OCI-LY3 (cell line): ENCODE measurements at regions not wholly inside any gene's neighbourhood (a gene's known extent, or its start where the extent isn't known, plus 50 kb on each side); places are given as distances from the start of the nearest gene placed in this dataset.

Experiments used
- H2AFZ ChIP-seq: fragments of 200-600, 300-600 bp; shearing (Covaris generic); 2 replicates; pipeline ENCODE4 v1.6.0; 2014; ENCODE audit warnings: antibody characterized with exemption, low read depth, low read length
- H3K27ac ChIP-seq: fragments of 200-600, 300-600 bp; sonication (generic); 2 replicates; pipeline ENCODE4 v1.5.1; 2014; ENCODE audit warnings: mild to moderate bottlenecking, low read length, moderate library complexity, mixed read lengths
- H3K27me3 ChIP-seq: fragments of 200-600, 300-600 bp; sonication (generic); 2 replicates; pipeline ENCODE4 v1.6.1; 2014; ENCODE audit warnings: low read depth, low read length, mixed read lengths
- H3K36me3 ChIP-seq: fragments of 200-600, 300-600 bp; sonication (generic); replicated peaks from 2 replicates; pipeline ENCODE3; 2014; ENCODE audit warnings: low read depth, low read length, mixed read lengths
- H3K4me1 ChIP-seq: fragments of 300-600, 200-600 bp; sonication (generic); 2 replicates; pipeline ENCODE4 v1.6.1; 2014; ENCODE audit warnings: low read length, mixed read lengths
- H3K4me2 ChIP-seq: fragments of 200-600, 300-600 bp; sonication (generic); 2 replicates; pipeline ENCODE4 v1.6.1; 2014; ENCODE audit warnings: low read length, mixed read lengths
- H3K4me3 ChIP-seq: fragments of 300-600, 200-600 bp; sonication (generic); 2 replicates; pipeline ENCODE4 v1.5.1; 2014; ENCODE audit warnings: antibody characterized with exemption, mild to moderate bottlenecking, low read length, moderate library complexity
- H3K79me2 ChIP-seq: fragments of 300-600, 200-600 bp; shearing (Covaris generic); 2 replicates; pipeline ENCODE4 v1.6.1; 2014; ENCODE audit warnings: mild to moderate bottlenecking, low read length, mixed read lengths
- H3K9ac ChIP-seq: fragments of 300-600, 200-600 bp; shearing (Covaris generic); 2 replicates; pipeline ENCODE4 v1.6.0; 2014; ENCODE audit warnings: mild to moderate bottlenecking, low read length, moderate library complexity
- H3K9me3 ChIP-seq: fragments of 200-600, 300-600 bp; shearing (Covaris generic); 2 replicates; pipeline ENCODE4 v1.6.1; 2014; ENCODE audit warnings: low read length, mixed read lengths; ENCODE audit not compliant: insufficient read depth
- H4K20me1 ChIP-seq: fragments of 200-600, 300-600 bp; sonication (generic); 2 replicates; pipeline ENCODE4 v1.6.1; 2016; ENCODE audit warnings: low read length, mixed read lengths; ENCODE audit not compliant: insufficient read depth
- CTCF ChIP-seq: fragments of 200-600, 300-600 bp; sonication (generic); IDR thresholded peaks from 2 replicates; pipeline ENCODE4 v1.5.1; 2014; ENCODE audit warnings: antibody characterized with exemption, low read length, low read depth
- EZH2phosphoT487 ChIP-seq: fragments of 200-600 bp; shearing (Covaris generic); IDR thresholded peaks from 2 replicates; pipeline ENCODE4 v1.6.1; 2018; ENCODE audit warnings: antibody characterized with exemption, mixed run types, low read depth

GRCh38 chr16:54564841-54565240 lies 278.3 kb upstream of the IRX3 start:
- Histone ChIP-seq H3K36me3 (no peaks in the 10 kb centered on the region), H3K4me3 (no peak overlapping the region), H3K27ac (no peak overlapping the region), H3K79me2 (no peaks in the 10 kb centered on the region), H3K9ac (no peak overlapping the region), H3K27me3 (no peaks in the 10 kb centered on the region), H3K9me3 (no peaks in the 10 kb centered on the region), H3K4me1 (no peaks in the 10 kb centered on the region), H2AFZ (no peak overlapping the region), H4K20me1 (no peaks in the 10 kb centered on the region), H3K4me2 (no peak overlapping the region)
- no peak for TF ChIP-seq CTCF
- no peak for TF ChIP-seq EZH2phosphoT487

- no peak for TF ChIP-seq EZH2phosphoT487
- TF ChIP-seq CTCF, result no peak
- Histone ChIP-seq H4K20me1 (no peaks in the 10 kb centered on the region), H3K9me3 (0 out of 2 replicates have a peak, but pooled peaks cover 3% of the 10 kb centered on the region), H2AFZ (no peak overlapping the region), H3K36me3 (no peaks in the 10 kb centered on the region), H3K27ac (no peak overlapping the region), H3K4me2 (no peak overlapping the region), H3K79me2 (no peaks in the 10 kb centered on the region), H3K4me1 (no peaks in the 10 kb centered on the region), H3K9ac (no peak overlapping the region), H3K27me3 (no peaks in the 10 kb centered on the region), H3K4me3 (no peak overlapping the region)
These were observed 268.0 kb upstream of the IRX3 start for GRCh38 chr16:54554581-54554980.

GRCh38 chr16:54548281-54548680 lies 261.7 kb upstream of the IRX3 start:
- no peaks in the 10 kb centered on the region for H3K4me1 ChIP-seq
- no peak overlapping the region for H3K27ac ChIP-seq
- no peak overlapping the region for H3K4me2 ChIP-seq
- H3K4me3 ChIP-seq, result no peak overlapping the region
- no peak overlapping the region for H3K9ac ChIP-seq
- H4K20me1 ChIP-seq, result no peaks in the 10 kb centered on the region
- no peak overlapping the region for H2AFZ ChIP-seq
- no peak for TF ChIP-seq CTCF
- TF ChIP-seq EZH2phosphoT487, result no peak
- H3K79me2 ChIP-seq, result no peaks in the 10 kb centered on the region
- no peaks in the 10 kb centered on the region for H3K36me3 ChIP-seq
- H3K27me3 ChIP-seq, result no peaks in the 10 kb centered on the region
- H3K9me3 ChIP-seq, result 0 out of 2 replicates have a peak, but pooled peaks cover 3% of the 10 kb centered on the region

GRCh38 chr16:54547052-54547451 lies 260.5 kb upstream of the IRX3 start:
- Histone ChIP-seq H3K4me1 (no peaks in the 10 kb centered on the region), H4K20me1 (no peaks in the 10 kb centered on the region), H3K36me3 (no peaks in the 10 kb centered on the region), H3K4me3 (no peak overlapping the region), H3K79me2 (no peaks in the 10 kb centered on the region), H3K4me2 (no peak overlapping the region), H3K27ac (no peak overlapping the region), H3K27me3 (no peaks in the 10 kb centered on the region), H3K9me3 (0 out of 2 replicates have a peak, but pooled peaks cover 3% of the 10 kb centered on the region), H2AFZ (no peak overlapping the region), H3K9ac (no peak overlapping the region)
- TF ChIP-seq CTCF, result no peak
